Suprapubic skin (tissue), 4 donors: ENCODE measurements at regions not wholly inside any gene's neighbourhood (a gene's known extent, or its start where the extent isn't known, plus 50 kb on each side); places are given as distances from the start of the nearest gene placed in this dataset.

Source experiments
- CTCF ChIP-seq, 2 donors: fragments of 200-600 bp in 1 of 2; fragments of 450-650 bp in 1 of 2; sonication (generic) in 1 of 2; IDR thresholded peaks; one replicate each; pipeline ENCODE4 v1.5.1; 2016 to 2019; ENCODE audit warnings: antibody characterized with exemption in 2 of 2, mild to moderate bottlenecking in 1 of 2, moderate library complexity in 1 of 2
- POLR2A ChIP-seq, 2 donors: fragments of 450-650 bp; IDR thresholded peaks; one replicate each; pipeline ENCODE4 v1.6.1; 2017; ENCODE audit warnings: antibody characterized with exemption in 2 of 2, mild to moderate bottlenecking in 2 of 2, moderate library complexity in 2 of 2
- POLR2AphosphoS5 ChIP-seq, 3 donors: sonication (generic); formaldehyde crosslinking; IDR thresholded peaks; one replicate each; pipeline ENCODE4 v1.6.1; 2017; ENCODE audit warnings: antibody characterized with exemption in 3 of 3

GRCh38 chr15:35907511-35907910 lies 361.5 kb upstream of the DPH6 start:
- TF ChIP-seq CTCF (IDR thresholded peaks at IDR 0.05) (no peak), POLR2AphosphoS5 (IDR thresholded peaks at IDR 0.05) (no peak), POLR2A (IDR thresholded peaks at IDR 0.05) (no peak)
